Stimulated activated CD4-positive, alpha-beta T cell treated with anti-CD3 and anti-CD28 coated beads, TNF-alpha, amount 100 ng/mL, for 48 hours (primary cell): ENCODE measurements at regions not wholly inside any gene's neighbourhood (a gene's known extent, or its start where the extent isn't known, plus 50 kb on each side); places are given as distances from the start of the nearest gene placed in this dataset.
"Not testable (repeated sequence)": the region's sequence is repeated elsewhere in the genome, so short reads cannot be mapped to it uniquely, and the experiment has no call there.

Experiments
- DNase-seq, 3 donors: peaks; one replicate each; pipeline ENCODE4 v3.0.0-alpha.2; 2020; ENCODE audit warnings: low read depth in 3 of 3

DNA sequence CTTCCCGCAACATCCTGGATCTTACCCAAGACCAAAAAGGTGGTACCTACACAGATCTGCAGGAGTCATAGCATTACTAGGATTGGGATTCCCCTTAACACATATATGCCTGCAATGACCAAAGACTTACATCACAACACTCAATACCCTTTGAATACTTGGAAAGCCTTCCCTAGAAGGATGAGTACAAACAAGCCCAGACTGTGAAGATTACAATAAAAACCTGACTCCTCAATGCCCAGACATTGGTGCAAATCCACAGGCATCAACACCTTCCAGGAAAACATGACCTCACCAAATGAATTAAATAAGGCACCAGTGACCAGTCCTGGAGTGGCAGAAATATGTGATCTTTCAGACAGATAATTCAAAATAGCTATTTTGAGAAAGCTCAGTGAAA is 326.8 kb downstream of the TBL1XR1 start:
- no peak for DNase-seq

DNA sequence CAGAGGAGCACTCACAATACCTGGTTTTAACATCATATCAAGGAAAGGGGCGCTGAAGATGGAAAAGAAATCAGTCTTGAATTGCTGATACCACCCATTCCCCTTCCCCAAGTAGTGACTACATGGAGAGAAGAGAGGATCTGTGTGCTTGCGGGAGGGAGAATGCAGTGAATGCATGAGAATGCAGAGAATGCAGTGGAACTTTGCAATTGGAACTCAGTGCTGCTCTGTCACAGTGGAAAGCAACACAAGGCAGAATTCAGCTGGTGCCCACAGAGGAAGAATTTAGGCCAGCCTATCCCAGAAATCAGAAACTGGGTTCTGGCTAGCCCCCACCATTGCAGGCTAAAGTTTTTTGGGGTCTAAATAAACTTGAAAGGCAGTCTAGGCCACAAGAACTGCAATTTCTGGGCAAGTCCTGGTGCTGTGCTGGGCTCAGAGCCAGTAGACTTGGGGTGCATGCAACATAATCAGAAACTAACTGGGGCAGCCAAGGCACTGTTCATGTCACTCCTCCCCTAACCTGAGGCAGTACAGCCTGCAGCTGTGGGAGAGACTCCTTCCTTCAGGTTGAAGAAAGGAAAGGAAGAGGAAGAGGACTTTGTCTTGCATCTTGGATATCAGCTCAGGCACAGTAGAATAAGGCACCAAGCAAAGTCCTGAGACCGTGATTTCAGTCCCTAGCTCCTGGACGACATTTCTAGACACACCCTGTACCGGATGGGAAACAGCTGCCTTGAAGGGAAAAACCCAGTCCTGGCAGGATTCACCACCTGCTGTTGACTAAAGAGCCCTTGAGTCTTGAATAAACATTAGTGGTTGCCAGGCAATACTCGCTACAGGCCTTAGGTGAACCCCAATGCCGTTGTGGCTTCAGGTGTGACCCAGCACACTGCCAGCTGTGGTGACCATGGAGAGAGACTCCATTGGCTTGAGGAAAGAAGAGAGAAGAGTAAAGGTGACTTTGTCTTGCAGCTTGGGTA is 329.3 kb downstream of the TBL1XR1 start:
- DNase-seq, result no peak

DNA sequence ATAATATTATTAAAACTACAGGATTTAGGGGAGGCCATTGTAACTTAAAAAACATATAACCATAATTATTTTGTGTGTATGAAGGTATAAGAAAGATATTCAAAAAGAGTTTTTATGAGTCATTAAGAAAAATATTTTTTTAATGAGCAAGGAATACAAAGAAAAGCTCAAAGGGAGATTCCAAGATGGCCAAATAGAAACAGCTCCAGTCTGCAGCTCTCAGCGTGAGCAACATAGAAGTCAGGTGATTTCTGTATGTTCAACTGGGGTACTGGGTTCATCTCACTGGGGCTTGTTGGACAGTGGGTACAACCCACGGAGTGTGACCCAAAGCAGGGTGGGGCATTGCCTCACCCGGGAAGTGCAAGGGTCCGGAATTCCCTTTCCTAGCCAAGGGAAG is 336.1 kb downstream of the TBL1XR1 start:
- no peak for DNase-seq

DNA sequence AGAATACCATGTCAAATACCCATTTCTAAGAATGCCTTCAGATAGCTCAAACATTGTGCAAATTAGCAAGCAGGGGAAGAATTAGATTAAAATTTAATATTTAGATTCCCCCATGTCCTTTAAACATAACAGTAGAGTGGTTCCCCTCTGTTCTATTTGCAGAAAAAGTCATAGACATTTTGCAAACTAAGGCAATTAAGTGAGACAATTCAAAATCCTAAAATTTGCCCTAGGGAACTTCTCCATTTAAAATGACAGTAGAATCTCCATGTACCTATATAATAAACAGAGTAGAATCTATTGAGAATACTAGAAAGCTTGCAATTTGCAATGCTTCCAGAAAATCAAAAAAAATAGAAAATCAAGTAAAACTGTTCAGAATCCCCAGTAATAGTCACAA is 340.6 kb downstream of the TBL1XR1 start:
- no peak for DNase-seq

DNA sequence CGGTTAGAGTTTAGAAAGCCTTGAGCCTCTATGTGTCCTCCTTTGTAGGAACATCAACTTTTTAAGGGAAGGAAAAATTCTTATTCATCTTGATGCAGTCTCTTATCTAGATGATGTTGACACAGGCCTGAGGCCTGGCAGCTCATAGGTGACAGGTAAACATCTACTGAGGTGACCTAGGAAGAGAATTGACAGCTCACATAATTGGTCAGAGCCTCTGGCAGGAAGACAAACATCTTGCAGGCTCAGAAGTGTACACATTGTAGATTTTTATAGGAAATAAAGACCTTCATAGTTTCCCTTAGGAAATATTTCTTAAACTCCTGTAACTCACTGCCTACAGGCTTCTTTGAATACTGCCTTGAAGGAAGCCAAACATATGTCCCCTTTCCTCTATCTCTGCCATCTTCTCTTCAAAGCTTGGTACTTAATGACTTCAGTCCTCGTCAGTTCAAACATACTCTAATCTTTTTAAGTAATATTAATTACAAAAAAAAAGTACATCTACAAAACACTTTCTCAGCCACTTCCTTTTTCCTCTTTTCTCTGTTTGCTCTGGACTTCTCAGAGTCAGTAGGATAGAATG is 341.3 kb downstream of the TBL1XR1 start:
- DNase-seq, result no peak

DNA sequence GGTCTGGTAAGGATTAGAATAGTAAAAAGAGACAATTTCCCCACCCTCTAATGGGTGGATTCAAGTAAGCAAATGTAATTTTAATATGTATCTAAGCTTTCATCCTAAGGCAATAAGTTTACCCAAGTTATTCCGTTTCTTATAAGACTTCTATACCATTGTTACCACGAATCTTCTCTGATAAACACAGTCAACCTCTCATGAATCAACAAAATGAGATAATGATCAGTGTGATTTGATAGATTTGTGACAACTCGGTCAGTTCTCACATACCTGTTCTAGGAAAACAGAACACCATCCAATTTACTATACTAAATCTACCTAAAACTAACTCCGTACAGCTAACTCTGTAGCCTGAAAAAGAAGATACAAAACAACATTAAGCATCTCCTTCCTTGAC is 342.1 kb downstream of the TBL1XR1 start:
- no peak for DNase-seq

DNA sequence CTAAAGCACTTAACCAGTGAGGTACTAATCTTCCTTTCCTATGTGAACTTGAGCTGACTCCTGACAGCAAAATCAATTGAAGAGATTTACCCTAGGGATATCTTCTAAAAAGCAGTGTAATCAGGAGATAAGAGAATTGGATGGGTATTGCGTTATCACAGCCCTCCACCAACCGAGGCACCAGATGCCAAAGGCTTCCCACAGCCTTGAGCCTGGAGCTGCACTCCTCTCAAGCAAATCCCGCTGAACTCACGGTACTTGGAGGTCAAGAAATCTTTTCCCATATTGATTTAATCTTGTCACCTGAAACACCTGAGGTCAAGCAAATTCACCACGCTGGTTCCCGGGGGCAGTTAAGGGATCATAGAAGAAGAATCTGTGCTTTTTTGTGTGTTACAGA is 346.8 kb downstream of the TBL1XR1 start:
- no peak for DNase-seq

DNA sequence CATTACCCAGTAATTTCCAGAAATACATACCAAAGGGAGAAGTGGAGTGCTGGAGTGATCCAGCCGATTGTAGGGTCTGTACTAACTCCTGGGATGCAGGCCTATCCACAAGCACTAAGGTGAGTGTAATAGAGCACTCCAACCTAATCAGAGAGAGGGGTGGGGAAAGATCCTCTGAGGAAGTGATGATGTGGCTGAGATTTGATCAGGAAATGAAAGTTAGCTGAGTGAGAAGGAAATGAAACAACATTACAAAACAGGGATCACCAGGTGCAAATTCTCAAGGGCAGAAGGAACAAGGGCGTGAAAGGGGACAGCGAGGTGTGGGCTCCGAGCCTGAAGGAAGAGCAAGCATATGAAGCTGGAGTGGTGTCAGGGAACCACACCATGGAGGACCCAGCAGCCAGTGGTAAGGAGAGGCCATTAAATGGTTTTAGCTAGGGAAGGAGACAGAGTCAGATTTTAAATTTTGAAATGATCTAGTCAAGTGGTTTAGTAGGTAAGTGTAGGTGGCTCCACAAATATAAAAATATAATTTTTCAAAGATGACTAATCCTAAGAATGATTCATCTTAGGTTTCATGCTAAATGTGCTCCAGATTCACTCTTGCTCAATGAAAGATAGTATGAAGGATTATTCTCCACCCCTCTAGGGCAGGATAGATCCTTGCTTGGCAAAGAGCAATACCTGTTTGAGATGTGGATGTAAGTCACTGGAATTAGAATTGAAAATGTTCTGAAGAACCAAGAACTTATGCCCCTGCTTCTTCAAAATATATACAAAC is 348.7 kb downstream of the TBL1XR1 start:
- DNase-seq, result no peak

DNA sequence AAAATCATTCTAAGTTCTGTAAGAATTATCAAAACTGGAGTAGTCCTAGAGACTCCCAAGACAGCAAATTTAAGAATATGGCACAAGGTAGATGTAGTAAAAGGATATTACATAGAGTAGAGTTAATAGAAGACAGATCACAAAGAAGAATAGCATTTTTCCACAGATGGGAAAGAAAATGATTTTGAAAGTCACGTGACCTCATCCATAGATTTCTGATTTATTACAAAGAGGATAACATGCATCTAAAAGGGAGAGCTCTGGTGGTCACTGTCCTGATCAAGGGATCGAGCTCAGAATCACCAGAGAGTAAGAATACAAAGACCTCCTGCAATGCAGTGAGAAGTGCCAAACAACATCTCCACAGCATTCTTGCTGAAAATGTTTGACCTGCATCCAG is 354.4 kb downstream of the TBL1XR1 start:
- no peak for DNase-seq

DNA sequence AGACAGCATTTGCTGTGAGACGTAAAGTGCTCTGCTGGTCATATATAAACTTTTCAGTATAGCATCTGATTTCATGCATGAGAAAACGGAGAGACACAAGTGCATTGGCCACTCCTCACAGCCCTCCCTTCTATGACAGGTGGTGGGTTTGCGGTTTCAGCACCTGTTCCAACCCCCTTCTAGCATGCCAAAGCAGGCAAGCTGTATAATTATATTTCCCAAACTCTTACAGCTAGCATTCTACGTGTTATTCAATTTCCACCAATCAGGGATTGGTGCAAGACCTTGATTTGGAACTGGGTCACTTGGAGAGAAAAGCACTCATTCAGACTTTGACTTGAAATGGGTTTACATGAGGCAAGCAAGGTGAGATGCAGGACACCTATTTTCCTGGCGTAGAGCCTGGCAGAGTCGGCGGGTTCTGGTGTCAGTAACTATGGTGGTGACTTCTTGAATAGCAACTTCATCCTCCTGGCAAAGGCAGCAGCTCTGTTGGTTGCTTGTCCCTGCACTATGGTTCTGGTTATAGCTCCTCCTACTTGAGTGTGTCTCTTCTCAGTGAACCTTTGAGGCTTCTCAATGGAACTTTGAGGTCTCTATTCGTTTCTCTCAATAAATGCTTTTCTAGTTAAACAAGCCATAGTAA is 356.5 kb downstream of the TBL1XR1 start:
- DNase-seq, result no peak

DNA sequence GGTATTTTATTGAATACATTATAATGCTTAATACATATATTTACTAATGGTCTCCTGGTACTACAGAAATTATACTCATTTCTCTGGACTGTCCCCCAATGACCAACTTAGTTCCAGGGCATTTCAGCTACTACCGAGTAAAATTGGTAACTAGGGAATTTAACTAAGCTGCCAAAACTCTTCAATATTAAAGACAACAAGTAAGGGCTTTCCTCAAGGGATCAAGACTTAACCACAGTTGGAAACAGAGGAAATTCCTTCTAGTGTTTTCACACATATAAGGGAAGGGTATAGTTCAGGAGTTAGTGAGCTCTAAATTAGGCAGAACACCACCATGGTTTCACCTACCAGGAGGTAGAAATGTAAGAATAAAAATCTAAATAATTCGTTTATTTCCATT is 357.4 kb downstream of the TBL1XR1 start:
- DNase-seq, result no peak

DNA sequence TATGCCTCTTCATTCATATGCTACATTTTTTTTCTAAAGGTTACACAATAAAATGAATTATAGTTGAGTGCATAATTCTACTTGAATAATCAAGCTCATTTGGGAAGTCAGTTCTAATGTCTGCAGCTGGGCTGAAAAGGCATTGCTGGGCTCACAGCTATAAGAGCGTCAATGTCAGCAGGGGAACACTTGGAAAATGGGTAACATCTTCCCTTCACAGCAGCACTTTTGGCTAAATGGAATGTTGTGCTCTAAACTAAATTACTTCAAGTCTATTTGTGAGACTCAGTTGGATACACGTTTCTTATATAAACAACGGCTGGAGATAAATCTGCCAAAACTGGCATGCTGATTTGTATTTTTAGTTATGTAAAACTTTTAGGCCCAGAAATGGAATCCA is 357.8 kb downstream of the TBL1XR1 start:
- DNase-seq, result no peak

DNA sequence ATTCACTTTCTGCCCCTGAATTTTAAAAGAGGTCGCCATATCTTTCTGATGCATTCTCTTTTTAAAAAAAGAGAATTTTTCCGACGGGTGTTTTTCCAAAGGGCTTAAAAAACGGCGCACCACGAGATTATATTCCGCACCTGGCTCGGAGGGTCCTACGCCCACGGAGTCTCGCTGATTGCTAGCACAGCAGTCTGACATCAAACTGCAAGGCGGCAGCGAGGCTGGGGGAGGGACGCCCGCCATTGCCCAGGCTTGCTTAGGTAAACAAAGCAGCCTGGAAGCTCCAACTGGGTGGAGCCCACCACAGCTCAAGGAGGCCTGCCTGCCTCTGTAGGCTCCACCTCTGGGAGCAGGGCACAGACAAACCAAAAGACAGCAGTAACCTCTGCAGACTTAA is 370.0 kb downstream of the TBL1XR1 start:
- not testable (repeated sequence) for DNase-seq

DNA sequence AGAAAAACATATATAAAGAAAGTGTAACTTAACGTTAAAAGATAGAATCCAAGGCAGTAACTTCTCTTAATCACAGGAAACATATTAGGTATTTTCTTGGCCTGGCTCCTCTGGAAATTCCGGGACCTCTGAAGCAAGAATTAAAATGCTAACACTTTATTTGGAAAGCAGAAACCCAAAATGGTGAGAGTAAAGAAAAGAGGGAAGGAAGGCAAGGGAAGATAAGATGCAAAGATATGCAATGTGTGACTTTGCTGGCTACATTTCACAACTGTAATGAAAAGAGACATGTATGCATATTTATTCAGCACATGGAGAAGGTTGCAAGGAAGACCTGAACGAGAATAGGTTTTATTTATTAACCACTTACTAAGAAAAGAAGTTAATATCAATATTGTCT is 372.5 kb downstream of the TBL1XR1 start:
- DNase-seq, result no peak

DNA sequence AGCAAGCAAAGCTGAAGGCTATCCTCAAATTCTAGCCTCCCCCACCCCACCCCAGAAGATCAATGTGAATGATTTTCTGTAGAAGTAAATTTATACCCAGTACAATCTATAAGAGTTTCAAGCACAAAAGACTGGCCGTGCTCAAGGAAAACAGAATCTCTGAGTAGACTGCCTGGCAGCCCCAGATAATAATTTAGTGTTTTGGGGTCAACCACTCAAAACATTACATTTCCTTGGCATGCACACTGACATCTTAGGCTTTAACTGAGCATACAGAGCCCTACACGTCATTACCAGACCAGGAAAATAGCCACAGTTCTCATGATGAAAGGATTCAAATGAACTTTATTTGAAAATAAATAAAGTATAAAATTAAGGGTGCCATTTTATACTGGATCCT is 376.5 kb downstream of the TBL1XR1 start:
- no peak for DNase-seq

DNA sequence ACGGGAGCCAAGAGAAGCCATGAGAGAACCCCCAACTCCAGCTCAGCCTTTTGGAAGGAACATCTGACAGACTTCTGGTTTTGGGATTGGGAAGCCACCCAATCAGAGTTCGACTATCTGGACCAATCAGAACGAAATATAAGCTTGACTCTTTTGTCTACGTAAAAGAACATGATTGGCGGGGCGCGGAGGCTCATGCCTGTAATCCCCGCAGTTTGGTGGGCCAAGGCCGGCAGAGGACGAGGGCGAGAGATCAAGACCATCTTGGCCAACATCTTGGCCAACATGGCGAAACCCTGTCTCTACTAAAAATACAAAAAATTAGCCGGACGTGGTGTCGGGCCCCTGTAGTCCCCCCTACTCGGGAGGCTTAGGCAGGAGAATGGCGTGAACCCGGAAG is 380.3 kb downstream of the TBL1XR1 start:
- DNase-seq, result no peak

DNA sequence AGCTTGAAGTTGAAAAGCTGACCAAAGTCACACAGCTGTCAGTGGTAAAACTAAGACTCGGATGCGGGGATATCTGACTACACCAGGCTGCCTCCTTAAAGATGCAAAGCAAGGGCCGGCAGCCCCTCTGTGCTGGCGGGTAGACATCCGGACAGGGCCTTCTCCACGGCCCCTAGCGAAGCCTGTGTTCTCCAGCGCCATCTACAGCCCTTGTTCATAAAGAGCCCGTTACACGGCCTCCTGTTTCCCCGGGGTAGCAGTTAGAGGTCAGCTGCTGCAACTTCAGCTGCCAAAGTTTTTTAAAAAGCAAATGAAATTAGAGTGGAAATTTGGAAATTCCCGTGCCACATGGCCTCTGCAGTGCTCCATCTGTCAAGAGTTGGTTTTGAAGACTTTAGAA is 383.0 kb downstream of the TBL1XR1 start:
- peak in 1 of 3 donors; percentile 1 for DNase-seq

DNA sequence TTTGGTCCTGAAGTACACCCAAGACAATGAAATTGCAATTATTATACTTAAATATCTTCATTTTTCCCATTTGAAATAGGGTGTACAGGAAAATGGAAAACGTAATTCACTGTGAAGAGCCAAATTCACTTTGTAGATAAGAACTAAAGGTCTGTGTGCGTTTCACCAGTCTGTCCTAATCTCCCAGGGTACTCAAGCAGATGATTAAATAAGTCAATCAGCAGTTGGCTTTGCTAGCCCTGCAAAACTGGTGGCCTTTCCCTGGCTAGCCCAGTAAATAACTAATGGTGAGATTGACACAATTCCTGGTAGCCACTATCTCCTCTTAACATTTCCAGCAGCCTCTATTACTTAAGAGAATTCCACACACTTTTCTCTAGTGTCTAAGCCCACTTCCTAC is 389.3 kb downstream of the TBL1XR1 start:
- no peak for DNase-seq

DNA sequence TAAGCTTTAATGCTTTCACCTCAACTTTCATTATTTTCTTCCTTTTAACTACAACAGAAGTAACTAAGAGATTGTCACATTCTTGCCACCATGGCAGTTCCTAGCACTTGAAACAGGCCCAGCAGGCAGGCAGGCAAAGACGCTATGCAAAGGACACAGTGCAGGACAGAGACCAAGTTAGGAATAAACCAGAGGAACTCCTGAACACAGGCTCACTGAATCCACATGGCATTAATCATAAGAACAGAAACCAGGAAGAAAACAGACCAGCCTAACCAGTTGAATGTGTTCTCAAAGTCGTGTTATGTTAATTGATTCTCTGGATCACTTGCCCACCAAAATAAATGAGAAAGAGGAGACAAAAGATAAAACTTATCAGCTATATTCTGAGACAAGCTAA is 397.6 kb downstream of the TBL1XR1 start:
- DNase-seq, result no peak

DNA sequence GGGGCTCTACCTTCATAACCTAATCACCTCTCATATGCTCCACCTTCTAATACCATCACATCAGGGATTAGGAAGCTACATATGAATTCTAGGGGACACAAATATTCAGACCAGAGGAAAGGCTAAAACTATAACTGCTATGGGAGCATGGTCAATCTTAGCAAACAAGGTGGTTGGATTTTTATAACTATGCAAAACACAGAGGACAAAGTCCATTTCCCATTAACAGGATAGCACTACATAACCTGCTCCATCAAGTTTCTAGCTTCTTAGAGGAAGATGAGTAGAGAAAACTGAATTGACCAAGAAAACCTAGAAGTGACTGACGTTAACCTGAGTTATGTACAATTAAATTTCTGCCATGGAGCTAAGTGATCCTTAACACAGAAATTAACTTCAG is 398.6 kb downstream of the TBL1XR1 start:
- DNase-seq, result no peak

DNA sequence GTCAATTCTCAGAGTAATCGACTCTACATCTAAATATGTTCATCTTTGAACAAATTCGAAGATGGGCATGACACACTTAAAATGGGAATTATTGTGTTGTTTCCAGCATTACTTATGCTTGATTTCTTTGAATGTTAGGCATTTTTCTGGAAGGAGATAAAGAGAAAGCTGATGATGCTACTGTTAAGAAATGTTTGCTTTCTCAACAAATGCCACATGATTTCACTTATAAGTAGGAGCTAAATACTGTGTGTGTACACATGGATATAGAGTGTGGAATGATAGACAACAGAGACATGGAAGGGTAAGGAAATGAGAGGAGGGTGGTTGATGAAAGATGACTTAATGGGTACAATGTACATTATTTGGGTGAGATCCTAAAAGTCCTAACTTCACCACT is 400.9 kb downstream of the TBL1XR1 start:
- no peak for DNase-seq

DNA sequence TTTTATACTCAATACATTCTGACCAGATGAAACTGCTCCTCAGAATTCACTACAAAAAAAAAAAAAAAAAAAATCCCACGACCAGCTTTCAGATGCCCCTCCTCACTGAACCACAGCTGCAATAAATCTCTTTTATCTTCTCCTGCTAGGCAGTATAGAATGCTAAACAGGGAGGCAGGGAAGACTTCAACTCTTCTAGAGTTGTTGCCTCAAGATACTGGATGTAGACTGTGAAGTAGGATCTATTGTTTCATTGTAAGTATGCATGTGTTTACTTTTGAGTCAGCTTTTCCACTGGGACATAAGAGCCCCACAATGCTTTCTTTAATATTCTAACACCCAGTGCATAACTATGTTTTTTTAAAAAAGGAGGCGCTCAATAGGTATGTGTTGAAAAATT is 401.4 kb downstream of the TBL1XR1 start:
- DNase-seq, result no peak
